GM04503 (cell line): ENCODE measurements at regions not wholly inside any gene's neighbourhood (a gene's known extent, or its start where the extent isn't known, plus 50 kb on each side); places are given as distances from the start of the nearest gene placed in this dataset.
"Not testable (repeated sequence)": the region's sequence is repeated elsewhere in the genome, so short reads cannot be mapped to it uniquely, and the experiment has no call there.

Experiments
- DNase-seq: peaks from one replicate; pipeline ENCODE4 v3.0.0-alpha.2; 2012; ENCODE audit warnings: low read depth

DNA sequence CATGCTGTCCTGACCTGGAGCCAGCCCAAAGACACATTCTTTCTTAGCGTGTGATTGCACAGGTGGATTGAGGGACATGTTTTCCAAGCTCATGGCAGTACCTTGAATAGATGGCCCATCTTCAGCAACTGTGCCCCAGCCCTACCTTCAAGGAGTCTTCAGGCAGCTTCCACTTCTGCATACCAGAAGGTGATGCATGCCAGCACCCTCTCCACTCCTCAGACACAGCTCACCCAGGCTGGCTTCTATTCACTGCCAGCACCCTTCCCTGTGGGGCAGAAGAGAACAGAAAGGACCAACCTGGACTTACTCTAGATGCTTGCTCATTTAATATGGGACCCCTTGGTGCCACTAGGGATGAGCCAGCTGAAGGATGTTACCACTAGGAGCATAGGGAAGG is 466.4 kb upstream of the ISX start:
- DNase-seq = no peak

GRCh38 chr22:34604312-34604711 is 461.6 kb upstream of the ISX start:
- DNase-seq = no peak

GRCh38 chr22:34608106-34608505 is 457.9 kb upstream of the ISX start:
- DNase-seq = no peak

GRCh38 chr22:34608540-34609115 is 457.3 kb upstream of the ISX start:
- DNase-seq = no peak

DNA sequence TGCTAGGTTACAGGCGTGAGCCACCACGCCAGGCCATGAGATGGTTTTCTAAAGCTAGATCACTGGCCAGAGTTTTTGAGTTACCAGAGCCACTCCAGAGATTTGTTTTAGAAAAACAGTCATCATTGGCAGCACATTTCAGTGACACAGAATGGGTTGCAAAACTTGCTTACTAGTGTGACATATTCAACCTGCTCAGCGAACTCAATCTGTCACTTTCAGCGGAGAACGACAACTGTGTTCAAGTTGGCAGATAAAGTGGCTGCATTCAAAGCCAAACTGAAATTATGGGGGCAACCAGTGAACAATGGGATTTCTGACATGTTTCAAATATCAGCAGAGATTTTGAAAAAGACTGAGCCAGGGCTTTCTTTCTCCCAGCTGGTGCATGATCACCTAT is 456.3 kb upstream of the ISX start:
- DNase-seq = no peak

GRCh38 chr22:34620161-34620560 is 445.8 kb upstream of the ISX start:
- DNase-seq = no peak

GRCh38 chr22:34620832-34621231 is 445.1 kb upstream of the ISX start:
- no peak for DNase-seq

- no peak for DNase-seq
Observed at GRCh38 chr22:34622602-34623001, 443.4 kb upstream of the ISX start.

DNA sequence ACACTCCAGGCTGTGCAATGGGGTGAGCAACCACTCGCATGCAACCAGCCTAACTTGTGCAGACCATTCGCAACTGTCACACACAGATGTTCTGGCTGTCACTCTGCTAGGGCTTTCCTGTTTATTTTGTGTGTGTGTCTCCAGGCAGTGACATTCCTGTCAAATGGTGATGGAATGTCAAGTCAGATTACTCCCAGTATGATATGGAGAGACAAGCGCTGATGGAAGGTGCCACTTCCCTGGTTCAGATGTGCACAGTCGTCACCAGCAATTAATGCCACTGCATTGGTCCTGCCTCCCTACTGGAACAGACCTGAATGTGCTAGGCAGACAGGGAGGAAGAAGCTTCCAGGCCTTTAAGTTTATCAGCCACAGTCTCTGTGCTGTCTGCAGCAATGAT is 442.4 kb upstream of the ISX start:
- no peak for DNase-seq

DNA sequence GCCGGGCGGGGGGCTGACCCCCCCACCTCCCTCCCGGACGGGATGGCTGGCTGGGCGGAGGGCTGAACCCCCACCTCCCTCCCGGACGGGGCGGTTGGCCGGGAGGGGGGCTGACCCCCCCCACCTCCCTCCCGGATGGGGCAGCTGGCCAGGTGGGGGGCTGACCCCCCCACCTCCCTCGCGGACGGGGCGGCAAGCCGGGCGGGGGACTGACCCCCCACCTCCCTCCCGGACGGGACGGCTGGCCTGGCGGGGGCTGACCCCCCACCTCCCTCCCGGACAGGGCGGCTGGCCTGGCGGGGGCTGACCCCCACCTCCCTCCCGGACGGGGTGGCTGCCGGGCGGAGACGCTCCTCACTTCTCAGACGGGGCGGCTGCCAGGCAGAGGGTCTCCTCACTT is 440.1 kb upstream of the ISX start:
- not testable (repeated sequence) for DNase-seq

GRCh38 chr22:34638128-34638527 is 427.8 kb upstream of the ISX start:
- DNase-seq = no peak

DNA sequence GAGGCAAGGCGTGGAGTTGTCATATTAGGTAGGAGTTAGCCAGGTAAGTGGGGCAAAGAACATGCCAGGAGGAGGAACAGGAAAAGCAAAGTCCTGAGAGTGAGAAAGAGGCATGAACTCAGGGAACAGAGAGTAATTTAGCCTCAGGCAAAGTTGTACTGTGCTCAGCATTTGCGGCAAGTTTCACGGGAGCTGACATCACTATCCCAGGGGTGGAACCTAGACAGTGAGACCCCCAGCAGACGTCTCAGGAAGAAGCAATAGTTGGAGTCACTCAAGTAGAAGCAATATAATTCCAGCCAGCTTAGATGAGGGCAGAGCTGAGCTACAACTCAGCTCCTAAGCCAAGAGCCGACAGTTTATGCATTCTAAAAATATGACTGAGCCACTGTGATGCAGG is 426.0 kb upstream of the ISX start:
- DNase-seq = no peak

GRCh38 chr22:34645375-34645774 is 420.6 kb upstream of the ISX start:
- DNase-seq = no peak

GRCh38 chr22:34669001-34669400 is 397.0 kb upstream of the ISX start:
- no peak for DNase-seq

DNA sequence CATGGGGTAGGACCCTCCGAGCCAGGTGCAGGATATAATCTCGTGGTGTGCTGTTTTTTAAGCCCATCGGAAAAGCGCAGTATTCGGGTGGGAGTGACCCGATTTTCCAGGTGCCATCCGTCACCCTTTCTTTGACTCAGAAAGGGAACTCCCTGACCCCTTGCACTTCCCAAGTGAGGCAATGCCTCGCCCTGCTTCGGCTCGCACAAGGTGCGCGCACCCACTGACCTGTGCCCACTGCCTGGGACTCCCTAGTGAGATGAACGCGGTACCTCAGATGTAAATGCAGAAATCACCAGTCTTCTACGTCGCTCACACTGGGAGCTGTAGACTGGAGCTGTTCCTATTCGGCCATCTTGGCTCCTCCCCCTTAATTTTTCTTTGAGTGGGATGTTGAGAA is 382.9 kb upstream of the ISX start:
- not testable (repeated sequence) for DNase-seq

- not testable (repeated sequence) for DNase-seq
Observed at GRCh38 chr22:34684278-34684677, 381.7 kb upstream of the ISX start.

DNA sequence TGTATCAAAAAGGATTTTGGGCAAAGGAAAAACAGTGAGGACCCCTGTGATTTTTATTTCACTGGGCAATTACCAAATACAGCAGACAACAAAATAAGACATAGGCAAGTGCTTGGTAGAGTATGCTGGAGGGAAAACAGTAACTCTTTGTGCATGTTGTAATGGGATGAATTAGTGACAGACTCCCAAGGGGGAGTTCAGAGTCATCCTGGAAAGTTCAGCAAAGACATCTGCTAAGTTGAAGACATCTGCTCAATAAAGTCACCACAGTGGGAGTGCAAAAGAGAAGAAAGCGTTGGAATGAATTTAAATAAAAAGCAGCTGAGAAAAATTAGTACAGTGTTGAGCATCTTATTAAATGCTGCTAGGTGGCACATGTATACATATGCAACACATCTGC is 378.8 kb upstream of the ISX start:
- DNase-seq = no peak

DNA sequence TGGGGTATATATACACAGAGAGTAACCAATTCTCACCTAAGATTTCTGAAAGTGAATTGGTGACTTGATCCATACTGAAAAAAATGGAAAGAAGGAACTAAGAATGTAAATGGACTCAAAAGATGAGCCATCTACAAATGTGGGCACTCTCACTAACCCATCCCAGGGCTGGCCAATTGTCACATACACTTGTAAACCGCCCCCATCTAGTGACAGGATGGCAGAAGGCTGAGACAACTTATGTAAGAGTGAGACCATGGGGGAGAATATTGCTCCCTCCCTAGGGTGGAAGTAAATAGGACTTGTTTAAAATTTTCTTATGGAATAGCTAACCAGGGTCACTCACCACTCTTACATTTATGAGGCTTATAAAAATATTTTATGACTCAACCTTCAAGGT is 377.1 kb upstream of the ISX start:
- DNase-seq = no peak

- DNase-seq = no peak
Observed at GRCh38 chr22:34696557-34696956, 369.4 kb upstream of the ISX start.

DNA sequence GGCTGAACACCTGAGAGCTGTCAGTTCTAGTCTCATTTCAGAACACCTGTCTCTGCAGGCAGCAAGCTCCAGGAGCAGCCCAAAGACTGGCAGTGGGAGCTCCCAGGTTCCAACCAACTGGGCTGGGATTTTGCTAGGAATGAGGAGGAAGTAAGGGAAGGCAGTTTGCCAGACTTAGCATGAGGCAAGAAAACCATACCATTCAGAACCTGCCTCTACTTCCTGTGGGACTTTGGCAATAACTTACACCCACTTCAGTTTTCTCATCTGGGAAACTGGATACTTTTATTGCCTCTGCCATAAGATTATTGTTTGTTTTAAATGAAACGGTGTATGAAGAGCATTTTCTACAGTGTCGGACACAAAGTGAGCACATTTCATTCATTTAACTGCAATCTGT is 363.7 kb upstream of the ISX start:
- no peak for DNase-seq

- no peak for DNase-seq
Observed at GRCh38 chr22:34709641-34710040, 356.3 kb upstream of the ISX start.

DNA sequence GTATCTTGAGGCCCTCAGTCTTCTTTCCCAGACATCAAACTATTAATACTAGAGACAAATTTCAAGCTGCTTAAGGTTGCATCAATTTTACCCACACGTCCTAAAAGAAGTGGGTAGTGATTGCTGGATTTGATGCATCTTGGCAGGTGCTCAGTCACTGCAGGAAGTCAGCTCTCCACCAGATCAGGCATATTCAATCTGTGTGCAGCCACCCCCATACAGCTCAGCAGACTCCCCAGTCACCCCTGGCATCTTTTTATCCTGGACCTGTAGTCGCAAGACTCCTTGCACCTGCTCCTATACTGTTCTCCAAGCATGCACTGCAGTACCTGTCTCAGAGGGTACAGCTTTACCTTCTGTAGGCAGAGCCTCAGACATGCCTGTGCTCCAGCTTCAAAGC is 343.1 kb upstream of the ISX start:
- DNase-seq = no peak

DNA sequence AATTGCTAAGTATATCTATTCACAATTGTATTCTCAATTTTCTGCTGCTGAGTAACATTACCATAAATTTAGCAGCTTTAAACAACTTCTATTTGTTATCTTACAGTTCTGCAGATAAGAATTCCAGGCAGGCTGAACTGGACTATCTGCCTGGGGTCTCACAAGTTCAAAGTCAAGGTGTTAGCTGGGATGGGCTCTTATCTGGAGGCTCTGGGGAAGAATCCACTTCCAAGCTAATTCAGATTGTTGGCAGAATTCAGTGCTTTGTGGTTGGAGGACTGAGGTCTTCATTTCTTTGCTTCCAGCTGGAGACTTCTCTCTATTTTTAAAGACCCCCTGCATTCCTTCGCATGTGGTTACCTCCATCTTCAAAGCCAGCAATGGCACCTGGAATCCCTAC is 329.9 kb upstream of the ISX start:
- no peak for DNase-seq

GRCh38 chr22:34738661-34739400 is 327.1 kb upstream of the ISX start:
- DNase-seq = no peak
